H1 (cell line): ENCODE measurements at regions not wholly inside any gene's neighbourhood (a gene's known extent, or its start where the extent isn't known, plus 50 kb on each side); places are given as distances from the start of the nearest gene placed in this dataset.
"Not testable (repeated sequence)": the region's sequence is repeated elsewhere in the genome, so short reads cannot be mapped to it uniquely, and the experiment has no call there.

Experiments
- CTCF ChIA-PET: fragments of 300-600 bp; sonication (Branson Sonifier 250); formaldehyde crosslinking; loops from one replicate; lab custom pipeline; 2021; ENCODE audit not compliant: partially characterized antibody; lab: Charles Lee
- POLR2A ChIA-PET: fragments of 300-600 bp; sonication (Branson Sonifier 250); formaldehyde crosslinking; loops from one replicate; lab custom pipeline; 2021; ENCODE audit warnings: inconsistent platforms; ENCODE audit not compliant: partially characterized antibody; lab: Charles Lee
- DNase-seq, 2 experiments: peaks; one replicate each; pipeline versions ENCODE4 v3.0.0 to v3.0.0-alpha.2; 2010 to 2022; ENCODE audit warnings: low spot score in 2 of 2, low read depth in 1 of 2, mixed read lengths in 1 of 2
- FAIRE-seq: peaks from 2 replicates; lab custom pipeline; 2011; peaks lifted over from hg19 to GRCh38; lab: Jason Lieb, UNC
- H2AFZ ChIP-seq: 2 replicates; pipeline ENCODE4 v1.8.1; 2012; ENCODE audit warnings: low read length, inconsistent platforms
- H2AK5ac ChIP-seq: 2 replicates; pipeline ENCODE4 v1.6.1; 2013; ENCODE audit warnings: low read depth, low read length
- H2BK120ac ChIP-seq: replicated peaks from 2 replicates; pipeline ENCODE3; 2013; ENCODE audit warnings: low read depth, low read length, inconsistent platforms
- H2BK12ac ChIP-seq: 2 replicates; pipeline ENCODE4 v1.6.1; 2013; ENCODE audit warnings: low read depth, low read length
- H2BK15ac ChIP-seq: 2 replicates; pipeline ENCODE4 v1.6.1; 2013; ENCODE audit warnings: low read length
- H2BK20ac ChIP-seq: 2 replicates; pipeline ENCODE4 v1.6.1; 2013; ENCODE audit warnings: low read length
- H2BK5ac ChIP-seq: 2 replicates; pipeline ENCODE4 v1.6.1; 2013; ENCODE audit warnings: low read depth, low read length
- H3K14ac ChIP-seq: 2 replicates; pipeline ENCODE4 v1.6.1; 2013; ENCODE audit warnings: inconsistent platforms; ENCODE audit not compliant: insufficient read length
- H3K18ac ChIP-seq: 2 replicates; pipeline ENCODE4 v1.6.1; 2013; ENCODE audit warnings: low read length; ENCODE audit errors: extremely low read depth
- H3K23ac ChIP-seq: 2 replicates; pipeline ENCODE4 v1.6.1; 2013; ENCODE audit warnings: inconsistent platforms; ENCODE audit not compliant: insufficient read length
- H3K23me2 ChIP-seq: 2 replicates; pipeline ENCODE4 v1.6.1; 2013; ENCODE audit warnings: low read depth, low read length
- H3K27ac ChIP-seq: 2 replicates; pipeline ENCODE4 v1.6.1; 2011; ENCODE audit warnings: low read depth, low read length, inconsistent platforms
- H3K27me3 ChIP-seq, 4 experiments: replicated peaks in 1 of 4; 1 replicate in 1 of 4; 2 replicates in 3 of 4; pipeline versions ENCODE4 v1.6.1 to v1.8.1; 2011 to 2013; ENCODE audit warnings: low read length in 3 of 4, mild to moderate bottlenecking in 3 of 4, inconsistent platforms in 2 of 4, mixed read lengths in 2 of 4, moderate library complexity in 1 of 4; ENCODE audit not compliant: control insufficient read depth in 3 of 4, insufficient read depth in 3 of 4; ENCODE audit errors: extremely low read depth in 1 of 4
- H3K36me3 ChIP-seq, 4 experiments: 2 replicates each; pipeline versions ENCODE4 v1.6.1 to v1.8.1; 2011 to 2013; ENCODE audit warnings: mild to moderate bottlenecking in 4 of 4, low read length in 3 of 4, moderate library complexity in 2 of 4, control low read depth in 1 of 4, inconsistent platforms in 1 of 4; ENCODE audit not compliant: insufficient read depth in 4 of 4, control insufficient read depth in 2 of 4
- H3K4ac ChIP-seq: replicated peaks from 2 replicates; pipeline ENCODE3; 2013; ENCODE audit warnings: low read length, low read depth, mixed read lengths, inconsistent platforms; ENCODE audit not compliant: insufficient read length
- H3K4me1 ChIP-seq, 4 experiments: replicated peaks in 1 of 4; 1 replicate in 1 of 4; 2 replicates in 3 of 4; pipeline versions ENCODE4 v1.6.1 to v1.8.1; 2011 to 2013; ENCODE audit warnings: low read length in 3 of 4, inconsistent platforms in 2 of 4, mixed read lengths in 1 of 4; ENCODE audit not compliant: insufficient read depth in 4 of 4, control insufficient read depth in 3 of 4
- H3K4me2 ChIP-seq, 2 experiments: 2 replicates each; pipeline versions ENCODE4 v1.6.1 to v1.8.1; 2011 to 2013; ENCODE audit warnings: low read depth in 2 of 2, low read length in 2 of 2, control low read depth in 1 of 2, inconsistent platforms in 1 of 2, mild to moderate bottlenecking in 1 of 2; ENCODE audit not compliant: insufficient read depth in 1 of 2
- H3K4me3 ChIP-seq, 4 experiments: fragments of 200-600, 300-600 bp in 1 of 4; sonication (generic), shearing (Covaris generic), sonication (Bioruptor Twin) in 1 of 4; 2 replicates each; pipeline versions ENCODE4 v1.5.1 to v1.8.1; 2011 to 2016; ENCODE audit warnings: low read length in 4 of 4, low read depth in 3 of 4, control low read depth in 2 of 4, inconsistent platforms in 2 of 4, mild to moderate bottlenecking in 2 of 4, mixed read lengths in 1 of 4, moderate library complexity in 1 of 4; ENCODE audit not compliant: insufficient read depth in 2 of 4; ENCODE audit errors: extremely low read depth in 1 of 4
- H3K56ac ChIP-seq: replicated peaks from 2 replicates; pipeline ENCODE3; 2013; ENCODE audit warnings: low read depth, mild to moderate bottlenecking, mixed read lengths, low read length, inconsistent platforms; ENCODE audit not compliant: insufficient read length
- H3K79me1 ChIP-seq: 2 replicates; pipeline ENCODE4 v1.6.1; 2013; ENCODE audit warnings: low read depth, low read length, control low read depth
- H3K79me2 ChIP-seq, 2 experiments: 2 replicates each; pipeline versions ENCODE4 v1.6.1 to v1.8.1; 2012 to 2013; ENCODE audit warnings: low read length in 2 of 2, mild to moderate bottlenecking in 2 of 2, inconsistent platforms in 1 of 2; ENCODE audit not compliant: insufficient read depth in 2 of 2, control insufficient read depth in 1 of 2
- H3K9ac ChIP-seq, 4 experiments: replicated peaks in 1 of 4; 1 replicate in 1 of 4; 2 replicates in 3 of 4; pipeline versions ENCODE4 v1.6.1 to v1.8.1; 2011 to 2013; ENCODE audit warnings: low read depth in 3 of 4, low read length in 3 of 4, control low read depth in 2 of 4, mild to moderate bottlenecking in 2 of 4, moderate library complexity in 2 of 4, inconsistent platforms in 1 of 4; ENCODE audit errors: extremely low read depth in 1 of 4
- H3K9me3 ChIP-seq, 2 experiments: 2 replicates each; pipeline versions ENCODE4 v1.6.1 to v1.8.1; 2012 to 2013; ENCODE audit warnings: mild to moderate bottlenecking in 2 of 2, moderate library complexity in 2 of 2, control low read depth in 1 of 2, inconsistent platforms in 1 of 2, low read depth in 1 of 2, low read length in 1 of 2, mixed read lengths in 1 of 2; ENCODE audit not compliant: insufficient read depth in 2 of 2
- H4K20me1 ChIP-seq, 2 experiments: replicated peaks in 1 of 2; 2 replicates each; pipeline versions ENCODE3 to v1.8.1; 2011 to 2013; ENCODE audit warnings: inconsistent platforms in 2 of 2, low read length in 2 of 2, mild to moderate bottlenecking in 1 of 2; ENCODE audit not compliant: insufficient read depth in 2 of 2, control insufficient read depth in 1 of 2
- H4K5ac ChIP-seq: 2 replicates; pipeline ENCODE4 v1.6.1; 2013; ENCODE audit warnings: low read length, low read depth, mixed read lengths, inconsistent platforms; ENCODE audit not compliant: insufficient read length
- H4K8ac ChIP-seq: 2 replicates; pipeline ENCODE4 v1.8.0; 2013; ENCODE audit warnings: mild to moderate bottlenecking, moderate library complexity, low read length, inconsistent platforms; ENCODE audit not compliant: insufficient read depth; ENCODE audit errors: extremely low read depth
- H4K91ac ChIP-seq: replicated peaks from 2 replicates; pipeline ENCODE3; 2013; ENCODE audit warnings: low read length, mixed read lengths, inconsistent platforms; ENCODE audit not compliant: insufficient read length
- MAFK ChIP-seq: IDR thresholded peaks from 2 replicates; pipeline ENCODE4 v1.6.1; 2012; ENCODE audit warnings: low read depth, mild to moderate bottlenecking, improper control_type of control experiment, low read length
- WGBS, 2 experiments: shearing (Covaris generic) in 1 of 2; methylation state at CpG; one replicate each; pipeline versions ENCODE4 v1.1.6 to v1.1.7; 2013 to 2015; ENCODE audit warnings: low lambda C conversion rate in 2 of 2, mixed read lengths in 2 of 2, inconsistent platforms in 1 of 2, low coverage in 1 of 2, missing lambda C conversion rate in 1 of 2; ENCODE audit not compliant: insufficient replicate concordance in 2 of 2, insufficient coverage in 1 of 2, insufficient read length in 1 of 2; ENCODE audit errors: extremely low coverage in 1 of 2, missing lambda C conversion rate in 1 of 2; 5-methylcytosine and 5-hydroxymethylcytosine counted together

GRCh38 chr4:188444500-188444899 lies 305.3 kb downstream of the TRIML1 start (continued):
- no peak for TF ChIP-seq MAFK

- CTCF ChIA-PET, H3K27me3 ChIP-seq, H3K27ac ChIP-seq, FAIRE-seq, H3K4me1 ChIP-seq, H2BK15ac ChIP-seq, H3K9ac ChIP-seq, H3K14ac ChIP-seq, H3K79me1 ChIP-seq, H3K79me2 ChIP-seq, H3K23me2 ChIP-seq, DNase-seq, H3K4me3 ChIP-seq, H2BK20ac ChIP-seq, H4K20me1 ChIP-seq, H2BK12ac ChIP-seq, H3K4ac ChIP-seq, H3K23ac ChIP-seq, H4K5ac ChIP-seq, H2AK5ac ChIP-seq, H3K9me3 ChIP-seq, H2AFZ ChIP-seq, H4K91ac ChIP-seq, H2BK5ac ChIP-seq, H3K36me3 ChIP-seq, POLR2A ChIA-PET, H2BK120ac ChIP-seq, H3K56ac ChIP-seq, H3K4me2 ChIP-seq, H4K8ac ChIP-seq, H3K18ac ChIP-seq: not testable (repeated sequence)
- 82% methylated on average over 3 of the region's 4 CpGs; no CpG with 5 or more reads in 1 of the 2 experiments for WGBS, 2 experiments
These were observed 309.8 kb downstream of the TRIML1 start for GRCh38 chr4:188448996-188449395.
